ENCODE measurements at regions not wholly inside any gene's neighbourhood (a gene's known extent, or its start where the extent isn't known, plus 50 kb on each side); places are given as distances from the start of the nearest gene placed in this dataset.

DNA sequence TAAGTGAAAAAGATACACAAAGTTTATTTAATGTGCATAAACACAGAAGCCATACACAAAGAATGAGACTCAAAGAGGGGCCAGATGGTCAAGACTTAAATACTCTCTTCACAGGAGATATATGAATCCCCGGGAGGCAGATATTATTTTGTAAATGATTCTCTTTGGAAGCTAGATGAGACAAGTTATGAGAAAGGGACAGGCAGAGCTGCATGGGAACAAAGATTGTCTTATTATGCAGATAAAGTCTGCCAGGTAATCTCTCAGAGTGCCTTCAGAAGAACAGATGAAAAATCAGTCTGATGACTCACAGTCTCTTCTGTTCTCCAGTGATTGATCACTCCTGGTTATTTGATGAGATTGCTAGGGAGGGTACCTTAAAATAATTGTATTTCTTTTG is 89.0 kb downstream of the NAF1 start:
- Histone ChIP-seq H3K79me1 (ENCODE audit: low read depth, low read length) (no peaks in the 10 kb centered on the region), H2BK120ac (replicated peaks; ENCODE audit: low read depth, low read length) (no peak overlapping the region), H3K27me3 (replicated peaks in 1 of 4; ENCODE audit: control insufficient read depth in 3 of 4, extremely low read depth in 1 of 4, insufficient read depth in 3 of 4, low read length in 3 of 4) (no peaks in the 10 kb centered on the region), H3K27ac (ENCODE audit: low read depth, low read length) (no peak overlapping the region), H3K4ac (replicated peaks; ENCODE audit: insufficient read length, low read depth, low read length) (no peak overlapping the region), H2BK12ac (ENCODE audit: low read depth, low read length) (no peak overlapping the region), H2BK5ac (ENCODE audit: low read depth, low read length) (no peak overlapping the region), H3K79me2 (ENCODE audit: control insufficient read depth in 1 of 2, insufficient read depth in 2 of 2, low read length in 2 of 2) (no peaks in the 10 kb centered on the region), H3K9me3 (ENCODE audit: insufficient read depth in 2 of 2, low read depth in 1 of 2, low read length in 1 of 2) (no peaks in the 10 kb centered on the region), H2AFZ (ENCODE audit: low read length) (no peak overlapping the region), H3K9ac (replicated peaks in 1 of 4; ENCODE audit: extremely low read depth in 1 of 4, low read depth in 3 of 4, low read length in 3 of 4) (no peak overlapping the region), H2BK15ac (ENCODE audit: low read length) (no peak overlapping the region), H2BK20ac (ENCODE audit: low read length) (no peak overlapping the region), H4K5ac (ENCODE audit: insufficient read length, low read depth, low read length) (no peak overlapping the region), H4K91ac (replicated peaks; ENCODE audit: insufficient read length, low read length) (no peak overlapping the region), H3K4me1 (replicated peaks in 1 of 4; ENCODE audit: control insufficient read depth in 3 of 4, insufficient read depth in 4 of 4, low read length in 3 of 4) (peaks cover 0 to 3% (median 0%) of the 10 kb centered on the region in 4 experiments; a peak in 1 of 7 replicates), H3K4me2 (ENCODE audit: insufficient read depth in 1 of 2, low read depth in 2 of 2, low read length in 2 of 2) (no peak overlapping the region), H3K23me2 (ENCODE audit: low read depth, low read length) (no peaks in the 10 kb centered on the region), H3K36me3 (ENCODE audit: control insufficient read depth in 2 of 4, insufficient read depth in 4 of 4, low read length in 3 of 4) (no peaks in the 10 kb centered on the region), H3K4me3 (ENCODE audit: extremely low read depth in 1 of 4, insufficient read depth in 2 of 4, low read depth in 3 of 4, low read length in 4 of 4) (no peak overlapping the region), H3K18ac (ENCODE audit: extremely low read depth, low read length) (no peak overlapping the region), H3K23ac (ENCODE audit: insufficient read length) (no peak overlapping the region), H4K8ac (ENCODE audit: extremely low read depth, insufficient read depth, low read length) (no peak overlapping the region), H2AK5ac (ENCODE audit: low read depth, low read length) (no peak overlapping the region), H3K14ac (ENCODE audit: insufficient read length) (no peak overlapping the region), H4K20me1 (replicated peaks in 1 of 2; ENCODE audit: control insufficient read depth in 1 of 2, insufficient read depth in 2 of 2, low read length in 2 of 2) (no peaks in the 10 kb centered on the region), H3K56ac (replicated peaks; ENCODE audit: insufficient read length, low read depth, low read length) (no peak overlapping the region)
- 86% methylated on average over 1 of the region's 1 CpG; no CpG with 5 or more reads in 1 of the 2 experiments for WGBS, 2 experiments (ENCODE audit: extremely low coverage in 1 of 2, insufficient coverage in 1 of 2, insufficient read length in 1 of 2, insufficient replicate concordance in 2 of 2, low coverage in 1 of 2, low lambda C conversion rate in 2 of 2, missing lambda C conversion rate in 1 of 2)
- POLR2A ChIA-PET (ENCODE audit: partially characterized antibody): no interaction called here
- CTCF ChIA-PET (ENCODE audit: partially characterized antibody): no interaction called here
- no peak for FAIRE-seq
- DNase-seq (ENCODE audit: low read depth in 1 of 2, low spot score in 2 of 2): no peak
- no peak for TF ChIP-seq BRCA1 (IDR thresholded peaks at IDR 0.05; ENCODE audit: low read depth, low read length)
- TF ChIP-seq, protein P1, sequence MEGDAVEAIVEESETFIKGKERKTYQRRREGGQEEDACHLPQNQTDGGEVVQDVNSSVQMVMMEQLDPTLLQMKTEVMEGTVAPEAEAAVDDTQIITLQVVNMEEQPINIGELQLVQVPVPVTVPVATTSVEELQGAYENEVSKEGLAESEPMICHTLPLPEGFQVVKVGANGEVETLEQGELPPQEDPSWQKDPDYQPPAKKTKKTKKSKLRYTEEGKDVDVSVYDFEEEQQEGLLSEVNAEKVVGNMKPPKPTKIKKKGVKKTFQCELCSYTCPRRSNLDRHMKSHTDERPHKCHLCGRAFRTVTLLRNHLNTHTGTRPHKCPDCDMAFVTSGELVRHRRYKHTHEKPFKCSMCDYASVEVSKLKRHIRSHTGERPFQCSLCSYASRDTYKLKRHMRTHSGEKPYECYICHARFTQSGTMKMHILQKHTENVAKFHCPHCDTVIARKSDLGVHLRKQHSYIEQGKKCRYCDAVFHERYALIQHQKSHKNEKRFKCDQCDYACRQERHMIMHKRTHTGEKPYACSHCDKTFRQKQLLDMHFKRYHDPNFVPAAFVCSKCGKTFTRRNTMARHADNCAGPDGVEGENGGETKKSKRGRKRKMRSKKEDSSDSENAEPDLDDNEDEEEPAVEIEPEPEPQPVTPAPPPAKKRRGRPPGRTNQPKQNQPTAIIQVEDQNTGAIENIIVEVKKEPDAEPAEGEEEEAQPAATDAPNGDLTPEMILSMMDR (IDR thresholded peaks at IDR 0.05; ENCODE audit: control extremely low read depth in 1 of 3, insufficient read depth in 1 of 3, low read depth in 1 of 3, low read length in 3 of 3): no peak
- no peak for TF ChIP-seq CTBP2 (IDR thresholded peaks at IDR 0.05; ENCODE audit: borderline replicate concordance, insufficient read depth, insufficient read length, low read length)
- TF ChIP-seq, protein P2, sequence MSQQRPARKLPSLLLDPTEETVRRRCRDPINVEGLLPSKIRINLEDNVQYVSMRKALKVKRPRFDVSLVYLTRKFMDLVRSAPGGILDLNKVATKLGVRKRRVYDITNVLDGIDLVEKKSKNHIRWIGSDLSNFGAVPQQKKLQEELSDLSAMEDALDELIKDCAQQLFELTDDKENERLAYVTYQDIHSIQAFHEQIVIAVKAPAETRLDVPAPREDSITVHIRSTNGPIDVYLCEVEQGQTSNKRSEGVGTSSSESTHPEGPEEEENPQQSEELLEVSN (IDR thresholded peaks at IDR 0.05): no peak
- TF ChIP-seq GTF2F1 (IDR thresholded peaks at IDR 0.05; ENCODE audit: borderline replicate concordance, low read depth, low read length): no peak
- TF ChIP-seq JUN (IDR thresholded peaks at IDR 0.05; ENCODE audit: low read depth, low read length): no peak
- TF ChIP-seq SP1 (IDR thresholded peaks at IDR 0.05; ENCODE audit: low read depth, low read length): no peak
- TF ChIP-seq BACH1 (IDR thresholded peaks at IDR 0.05; ENCODE audit: low read length): no peak
- no peak for TF ChIP-seq RBBP5 (IDR thresholded peaks at IDR 0.05; ENCODE audit: borderline replicate concordance, low read depth, low read length)
- no peak for TF ChIP-seq CHD2 (IDR thresholded peaks at IDR 0.05; ENCODE audit: low read length)
- TF ChIP-seq KDM5A (IDR thresholded peaks at IDR 0.05; ENCODE audit: low read length): no peak

All from H1 (cell line).